ENCODE measurements at regions not wholly inside any gene's neighbourhood (a gene's known extent, or its start where the extent isn't known, plus 50 kb on each side); places are given as distances from the start of the nearest gene placed in this dataset.

DNA sequence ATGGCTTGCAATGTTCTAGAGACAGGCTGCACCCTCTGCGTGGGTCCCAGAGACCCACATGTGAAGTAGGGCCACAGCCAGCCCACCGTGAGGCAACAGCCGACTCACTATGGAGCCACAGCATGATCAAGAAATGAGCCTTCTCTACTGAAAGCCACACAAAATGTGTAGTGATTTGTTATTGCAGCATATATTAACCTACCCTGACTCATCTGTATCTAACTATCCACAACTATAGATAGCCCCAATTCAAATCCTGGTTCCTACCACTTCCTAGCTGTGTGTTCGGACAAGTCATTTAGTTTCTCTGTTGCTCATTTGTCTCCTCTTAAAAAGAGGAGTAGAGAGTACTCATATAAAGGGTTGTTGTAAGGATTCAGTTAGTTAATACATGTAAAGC is 1152.3 kb downstream of the BCL11B start:
- H3K27me3 Mint-ChIP-seq (ENCODE audit: insufficient read depth): no peaks in the 10 kb centered on the region; the same call in 1 of the 2 replicates
- no peaks in the 10 kb centered on the region for H3K36me3 Mint-ChIP-seq (ENCODE audit: low read depth)
- H3K9me3 Mint-ChIP-seq: peaks cover 39% of the 10 kb centered on the region
- H3K4me3 Mint-ChIP-seq: no peak overlapping the region
- no peaks in the 10 kb centered on the region for H3K4me1 Mint-ChIP-seq (ENCODE audit: low read depth)
- H3K27ac Mint-ChIP-seq: no peak overlapping the region
- DNase-seq: no peak
- TF ChIP-seq, protein P1, sequence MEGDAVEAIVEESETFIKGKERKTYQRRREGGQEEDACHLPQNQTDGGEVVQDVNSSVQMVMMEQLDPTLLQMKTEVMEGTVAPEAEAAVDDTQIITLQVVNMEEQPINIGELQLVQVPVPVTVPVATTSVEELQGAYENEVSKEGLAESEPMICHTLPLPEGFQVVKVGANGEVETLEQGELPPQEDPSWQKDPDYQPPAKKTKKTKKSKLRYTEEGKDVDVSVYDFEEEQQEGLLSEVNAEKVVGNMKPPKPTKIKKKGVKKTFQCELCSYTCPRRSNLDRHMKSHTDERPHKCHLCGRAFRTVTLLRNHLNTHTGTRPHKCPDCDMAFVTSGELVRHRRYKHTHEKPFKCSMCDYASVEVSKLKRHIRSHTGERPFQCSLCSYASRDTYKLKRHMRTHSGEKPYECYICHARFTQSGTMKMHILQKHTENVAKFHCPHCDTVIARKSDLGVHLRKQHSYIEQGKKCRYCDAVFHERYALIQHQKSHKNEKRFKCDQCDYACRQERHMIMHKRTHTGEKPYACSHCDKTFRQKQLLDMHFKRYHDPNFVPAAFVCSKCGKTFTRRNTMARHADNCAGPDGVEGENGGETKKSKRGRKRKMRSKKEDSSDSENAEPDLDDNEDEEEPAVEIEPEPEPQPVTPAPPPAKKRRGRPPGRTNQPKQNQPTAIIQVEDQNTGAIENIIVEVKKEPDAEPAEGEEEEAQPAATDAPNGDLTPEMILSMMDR (IDR thresholded peaks at IDR 0.05): no peak

DNA sequence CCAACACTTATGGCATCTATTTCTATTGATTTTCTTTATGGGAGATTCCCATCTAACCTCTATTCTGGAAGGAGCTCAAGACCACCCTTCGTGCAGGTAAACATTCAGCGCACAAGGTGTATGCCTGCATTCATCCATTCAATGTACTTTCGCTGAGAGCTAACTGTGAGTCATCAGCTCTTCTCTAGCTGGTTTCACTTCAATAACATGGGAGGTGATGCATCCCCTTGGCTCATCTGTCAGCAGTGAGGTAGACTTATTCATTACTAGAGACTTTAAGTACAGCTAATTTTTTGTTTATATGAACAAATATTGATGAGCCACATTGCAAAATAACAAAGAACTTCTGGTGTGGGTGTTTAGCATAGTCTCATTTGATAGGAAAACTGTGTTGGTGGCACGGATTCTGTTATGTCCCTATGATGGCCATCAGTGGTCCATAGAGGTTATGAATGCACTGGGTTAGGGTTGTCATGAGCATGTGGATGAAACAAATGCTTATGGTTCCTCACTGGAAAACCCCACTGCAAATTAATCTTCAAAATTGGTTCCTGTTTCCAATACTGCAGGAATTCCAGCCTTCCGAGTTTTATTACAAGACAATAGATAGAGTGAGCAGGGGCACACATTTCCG is 1151.0 kb downstream of the BCL11B start:
- H3K36me3 Mint-ChIP-seq (ENCODE audit: low read depth): no peaks in the 10 kb centered on the region
- no peak for DNase-seq
- no peak overlapping the region for H3K4me3 Mint-ChIP-seq
- H3K27me3 Mint-ChIP-seq (ENCODE audit: insufficient read depth): no peaks in the 10 kb centered on the region; the same call in 1 of the 2 replicates
- H3K4me1 Mint-ChIP-seq (ENCODE audit: low read depth): no peaks in the 10 kb centered on the region
- H3K9me3 Mint-ChIP-seq: peaks cover 39% of the 10 kb centered on the region
- H3K27ac Mint-ChIP-seq: no peak overlapping the region
- TF ChIP-seq, protein P1 (IDR thresholded peaks at IDR 0.05): no peak

DNA sequence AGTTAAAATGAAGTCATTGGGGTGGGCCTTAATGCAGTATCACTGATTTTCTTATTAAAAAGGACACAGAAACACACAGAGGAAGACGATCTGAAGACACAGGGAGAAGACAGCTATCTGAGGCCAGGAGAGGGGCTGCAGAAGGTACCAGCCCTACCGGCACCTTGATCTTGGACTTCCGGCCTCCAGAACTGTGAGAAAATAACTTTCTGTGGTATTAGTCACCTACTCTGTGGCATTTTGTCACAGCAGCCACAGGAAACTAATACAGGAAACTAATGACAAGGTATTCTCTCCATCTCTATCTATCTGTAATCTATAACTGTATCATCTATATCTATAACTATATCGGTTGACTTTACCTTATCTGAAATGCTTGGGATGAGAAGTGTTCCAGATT is 1149.5 kb downstream of the BCL11B start:
- Mint-ChIP-seq H3K36me3 (ENCODE audit: low read depth) (no peaks in the 10 kb centered on the region), H3K4me3 (no peak overlapping the region), H3K9me3 (peaks cover 41% of the 10 kb centered on the region), H3K4me1 (ENCODE audit: low read depth) (no peaks in the 10 kb centered on the region), H3K27ac (no peak overlapping the region), H3K27me3 (ENCODE audit: insufficient read depth) (no peaks in the 10 kb centered on the region; the same call in 1 of the 2 replicates)
- no peak for DNase-seq
- TF ChIP-seq, protein P1 (IDR thresholded peaks at IDR 0.05): no peak

DNA sequence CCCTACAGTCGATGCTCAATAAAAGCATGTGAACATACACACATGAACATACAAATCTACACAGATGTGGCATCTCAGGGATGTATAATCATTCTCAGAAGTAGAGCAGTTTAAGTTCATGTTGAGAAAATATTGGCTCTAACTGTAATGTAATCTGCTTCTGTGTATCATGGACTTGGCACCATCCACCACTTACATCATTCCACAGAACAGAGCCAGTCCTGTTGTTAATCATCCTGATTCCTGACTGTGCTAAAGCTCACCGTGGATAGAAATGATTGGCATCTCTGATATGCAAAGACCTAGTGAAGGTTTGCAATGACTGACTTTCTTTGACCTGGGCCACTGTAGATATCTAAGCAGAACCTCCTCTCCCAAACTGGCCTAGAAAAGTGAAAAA is 1141.3 kb downstream of the BCL11B start:
- H3K4me3 Mint-ChIP-seq: no peak overlapping the region
- H3K4me1 Mint-ChIP-seq (ENCODE audit: low read depth): no peaks in the 10 kb centered on the region
- H3K36me3 Mint-ChIP-seq (ENCODE audit: low read depth): no peaks in the 10 kb centered on the region
- DNase-seq: no peak
- no peak overlapping the region for H3K27ac Mint-ChIP-seq
- no peaks in the 10 kb centered on the region for H3K27me3 Mint-ChIP-seq (ENCODE audit: insufficient read depth)
- H3K9me3 Mint-ChIP-seq: peaks cover 50% of the 10 kb centered on the region
- TF ChIP-seq, protein P1 (IDR thresholded peaks at IDR 0.05): no peak

DNA sequence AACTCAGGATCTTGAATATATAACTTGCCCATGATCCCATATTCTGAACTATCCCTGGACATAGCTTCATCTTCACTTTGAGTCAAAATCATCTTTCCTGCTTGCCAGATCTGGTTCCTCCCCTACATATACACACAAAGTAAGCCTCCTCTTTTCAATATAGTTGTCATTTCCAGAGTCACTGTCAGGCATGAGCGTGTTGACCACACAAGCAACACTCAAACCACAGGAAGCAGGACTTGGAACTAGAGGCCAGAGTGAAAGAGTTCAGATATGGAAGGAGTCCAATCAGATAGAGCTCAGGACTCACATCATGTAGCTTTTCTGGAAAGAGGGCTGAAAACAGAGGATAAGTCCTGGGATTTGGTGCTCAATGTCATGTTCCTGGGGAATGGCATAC is 1140.6 kb downstream of the BCL11B start:
- Mint-ChIP-seq H3K4me1 (ENCODE audit: low read depth) (no peaks in the 10 kb centered on the region), H3K27me3 (ENCODE audit: insufficient read depth) (no peaks in the 10 kb centered on the region), H3K4me3 (no peak overlapping the region), H3K9me3 (peaks cover 49% of the 10 kb centered on the region), H3K27ac (no peak overlapping the region), H3K36me3 (ENCODE audit: low read depth) (no peaks in the 10 kb centered on the region)
- no peak for DNase-seq
- TF ChIP-seq, protein P1 (IDR thresholded peaks at IDR 0.05): no peak
